ENCODE measurements at regions not wholly inside any gene's neighbourhood (a gene's known extent, or its start where the extent isn't known, plus 50 kb on each side); places are given as distances from the start of the nearest gene placed in this dataset.
A peak's percentile ranks its signal among the peaks of the same experiment; 100 is the strongest.

DNA sequence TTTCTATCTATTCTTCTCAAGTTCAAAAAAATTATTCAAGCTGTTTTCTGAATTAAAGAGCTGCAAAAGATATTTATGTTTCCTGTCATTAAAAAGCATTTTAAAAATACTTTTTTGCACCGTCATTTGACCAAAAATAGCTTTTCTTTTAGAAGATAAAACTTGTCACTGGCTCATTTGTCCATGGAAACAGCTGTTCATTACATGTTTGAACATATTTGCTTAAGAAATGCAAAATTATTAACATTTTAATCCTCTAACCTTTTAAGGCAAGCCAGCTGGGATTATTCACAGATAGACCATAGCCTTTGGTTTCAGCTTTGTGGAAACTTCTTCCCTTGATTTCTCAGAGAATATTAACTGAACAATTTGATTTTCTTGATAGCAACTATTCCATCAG is 393.9 kb downstream of the TUSC1 start:
- Mint-ChIP-seq H3K27ac (no peak overlapping the region), H3K9me3 (peaks cover 9% of the 10 kb centered on the region)
- no peak for ATAC-seq (replicated peaks)

DNA sequence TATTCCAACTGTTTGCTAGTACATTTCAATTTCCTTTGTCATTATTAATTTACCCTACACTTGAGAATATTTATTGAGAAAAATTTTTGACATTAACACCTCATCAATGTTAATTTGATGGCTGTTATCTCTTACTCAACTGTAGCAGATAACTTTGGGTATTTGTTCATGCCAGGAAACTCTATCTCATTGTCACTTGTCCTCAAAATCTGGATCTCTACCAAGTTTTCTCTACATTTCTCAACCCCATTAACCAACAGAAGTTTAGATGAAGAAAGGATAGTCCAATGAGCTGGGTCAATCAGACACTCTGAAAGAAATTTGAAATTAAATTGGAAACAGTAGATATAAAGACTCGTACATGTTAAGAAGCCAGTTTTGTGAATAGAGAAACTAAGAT is 395.3 kb downstream of the TUSC1 start:
- Mint-ChIP-seq H3K9me3 (peaks cover 6% of the 10 kb centered on the region), H3K4me1 (no peaks in the 10 kb centered on the region), H3K36me3 (ENCODE audit: low read depth) (no peaks in the 10 kb centered on the region), H3K4me3 (no peak overlapping the region), H3K27ac (no peak overlapping the region), H3K27me3 (no peaks in the 10 kb centered on the region)
- ATAC-seq (replicated peaks), result no peak

More for the DNA sequence above, 393.9 kb downstream of the TUSC1 start:
- no peaks in the 10 kb centered on the region for H3K36me3 Mint-ChIP-seq (ENCODE audit: low read depth)
- no peaks in the 10 kb centered on the region for H3K4me1 Mint-ChIP-seq
- H3K4me3 Mint-ChIP-seq, result no peak overlapping the region
- no peaks in the 10 kb centered on the region for H3K27me3 Mint-ChIP-seq

DNA sequence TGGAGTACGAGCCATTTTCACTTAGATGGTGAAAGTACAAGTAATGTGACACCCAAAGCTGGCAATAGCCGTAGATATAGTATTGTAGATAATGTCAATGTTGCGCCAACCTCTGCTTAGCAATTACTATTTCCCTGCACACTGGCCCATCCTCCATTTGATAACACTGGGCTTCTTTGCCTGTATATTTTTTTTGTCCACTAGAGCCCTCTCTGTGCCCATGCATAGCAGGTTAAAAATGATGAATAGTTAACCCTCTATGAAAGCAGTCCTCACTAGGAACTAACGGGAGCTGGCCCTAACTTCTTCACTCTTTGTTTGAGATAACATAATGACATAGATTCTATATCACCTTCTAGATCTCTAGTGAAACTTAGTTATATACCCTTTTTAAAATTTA is 416.8 kb downstream of the TUSC1 start:
- ATAC-seq (replicated peaks), result no peak
- Mint-ChIP-seq H3K27me3 (no peaks in the 10 kb centered on the region), H3K9me3 (peaks cover 25% of the 10 kb centered on the region), H3K36me3 (ENCODE audit: low read depth) (no peaks in the 10 kb centered on the region), H3K4me3 (no peak overlapping the region), H3K4me1 (no peaks in the 10 kb centered on the region), H3K27ac (no peak overlapping the region)

DNA sequence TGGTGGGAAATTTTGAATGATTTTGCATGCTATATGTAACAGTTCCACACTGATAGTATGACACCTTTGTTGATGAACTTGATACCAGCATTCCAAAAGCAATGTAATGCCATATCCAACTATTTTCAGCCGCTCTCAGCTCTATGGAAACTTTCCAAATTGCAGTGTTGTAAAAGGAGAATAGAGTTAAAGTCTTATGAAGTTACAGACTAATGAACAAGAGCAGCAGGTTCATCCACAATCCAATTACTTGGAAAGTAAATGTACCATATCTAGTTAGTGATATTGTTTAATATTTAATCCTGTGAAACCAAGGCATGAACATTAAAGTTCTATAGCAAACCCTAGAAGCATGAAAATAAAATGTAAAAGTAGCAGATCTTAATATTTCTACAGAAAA is 418.2 kb downstream of the TUSC1 start:
- H3K27ac Mint-ChIP-seq, result no peak overlapping the region
- no peaks in the 10 kb centered on the region for H3K27me3 Mint-ChIP-seq
- no peaks in the 10 kb centered on the region for H3K4me1 Mint-ChIP-seq
- ATAC-seq (replicated peaks), result no peak
- H3K4me3 Mint-ChIP-seq, result no peak overlapping the region
- no peaks in the 10 kb centered on the region for H3K36me3 Mint-ChIP-seq (ENCODE audit: low read depth)
- peaks cover 25% of the 10 kb centered on the region for H3K9me3 Mint-ChIP-seq

DNA sequence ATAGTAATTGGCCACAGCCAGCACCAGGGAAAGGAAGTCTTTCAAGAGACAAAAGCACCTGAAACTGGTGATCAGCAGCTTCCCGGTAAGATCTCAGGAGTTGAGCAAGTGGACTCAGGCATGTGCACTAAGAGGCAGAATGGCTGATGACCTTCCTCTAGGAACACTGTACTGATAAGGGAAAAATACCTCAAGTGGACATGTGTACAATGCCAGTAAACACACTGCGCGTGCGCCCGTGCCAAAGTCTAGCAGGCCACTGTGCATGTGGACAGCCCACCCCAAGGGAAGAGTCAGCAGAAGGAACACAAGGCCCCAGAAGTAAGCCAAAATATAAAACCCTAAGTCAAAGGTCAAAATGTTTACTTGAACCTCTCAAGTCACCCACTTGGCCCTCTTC is 423.0 kb downstream of the TUSC1 start:
- H3K4me3 Mint-ChIP-seq, result no peak overlapping the region
- H3K9me3 Mint-ChIP-seq, result peaks cover 6% of the 10 kb centered on the region
- ATAC-seq (replicated peaks), result no peak
- no peaks in the 10 kb centered on the region for H3K4me1 Mint-ChIP-seq
- no peak overlapping the region for H3K27ac Mint-ChIP-seq
- H3K27me3 Mint-ChIP-seq, result no peaks in the 10 kb centered on the region
- no peaks in the 10 kb centered on the region for H3K36me3 Mint-ChIP-seq (ENCODE audit: low read depth)

DNA sequence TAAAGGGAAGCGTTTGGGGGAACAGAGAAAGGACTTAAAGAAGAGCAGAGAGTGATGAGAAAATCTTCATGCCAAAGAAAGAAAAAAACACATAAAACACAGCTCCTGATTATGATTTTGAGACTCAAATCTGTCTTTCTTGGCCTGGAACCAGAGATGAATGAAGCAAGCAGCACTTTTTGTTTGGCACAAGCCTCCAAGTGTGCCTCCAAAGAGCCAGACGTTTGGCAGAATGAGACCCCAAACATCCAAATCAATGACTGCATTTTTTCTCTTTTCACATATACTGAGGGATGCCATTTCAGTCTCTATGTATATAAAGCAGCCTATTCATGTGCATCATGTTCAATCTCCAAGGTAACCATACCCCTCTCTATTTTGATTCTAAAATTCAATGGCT is 424.2 kb downstream of the TUSC1 start:
- Mint-ChIP-seq H3K36me3 (ENCODE audit: low read depth) (no peaks in the 10 kb centered on the region), H3K27me3 (no peaks in the 10 kb centered on the region)
- ATAC-seq (replicated peaks), result no peak

DNA sequence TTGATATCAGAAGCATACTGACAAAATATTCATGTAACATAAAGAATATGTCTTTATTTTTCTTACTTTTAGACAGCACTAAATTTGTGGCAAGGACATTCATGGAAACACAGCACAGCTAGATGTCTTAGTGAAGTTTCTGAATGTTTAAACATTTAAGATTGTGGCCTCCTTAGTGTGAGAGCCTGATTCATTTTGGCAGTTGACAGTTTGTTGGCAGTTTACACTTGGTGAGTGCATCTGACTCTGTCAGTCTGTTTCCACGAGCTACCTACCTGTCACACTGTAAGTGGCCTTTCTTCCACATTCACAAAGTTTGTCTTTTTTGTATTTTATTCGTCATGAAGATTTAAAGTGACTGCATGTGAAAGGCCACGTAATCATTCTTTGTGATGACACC is 436.8 kb downstream of the TUSC1 start:
- H3K36me3 Mint-ChIP-seq (ENCODE audit: low read depth), result no peaks in the 10 kb centered on the region
- no peaks in the 10 kb centered on the region for H3K4me1 Mint-ChIP-seq
- no peaks in the 10 kb centered on the region for H3K27me3 Mint-ChIP-seq
- no peak for ATAC-seq (replicated peaks)
- H3K27ac Mint-ChIP-seq, result no peak overlapping the region
- peaks cover 14% of the 10 kb centered on the region for H3K9me3 Mint-ChIP-seq
- H3K4me3 Mint-ChIP-seq, result no peak overlapping the region

More for the DNA sequence above, 424.2 kb downstream of the TUSC1 start:
- Mint-ChIP-seq H3K4me3 (no peak overlapping the region), H3K4me1 (no peaks in the 10 kb centered on the region), H3K9me3 (peaks cover 9% of the 10 kb centered on the region), H3K27ac (no peak overlapping the region)

DNA sequence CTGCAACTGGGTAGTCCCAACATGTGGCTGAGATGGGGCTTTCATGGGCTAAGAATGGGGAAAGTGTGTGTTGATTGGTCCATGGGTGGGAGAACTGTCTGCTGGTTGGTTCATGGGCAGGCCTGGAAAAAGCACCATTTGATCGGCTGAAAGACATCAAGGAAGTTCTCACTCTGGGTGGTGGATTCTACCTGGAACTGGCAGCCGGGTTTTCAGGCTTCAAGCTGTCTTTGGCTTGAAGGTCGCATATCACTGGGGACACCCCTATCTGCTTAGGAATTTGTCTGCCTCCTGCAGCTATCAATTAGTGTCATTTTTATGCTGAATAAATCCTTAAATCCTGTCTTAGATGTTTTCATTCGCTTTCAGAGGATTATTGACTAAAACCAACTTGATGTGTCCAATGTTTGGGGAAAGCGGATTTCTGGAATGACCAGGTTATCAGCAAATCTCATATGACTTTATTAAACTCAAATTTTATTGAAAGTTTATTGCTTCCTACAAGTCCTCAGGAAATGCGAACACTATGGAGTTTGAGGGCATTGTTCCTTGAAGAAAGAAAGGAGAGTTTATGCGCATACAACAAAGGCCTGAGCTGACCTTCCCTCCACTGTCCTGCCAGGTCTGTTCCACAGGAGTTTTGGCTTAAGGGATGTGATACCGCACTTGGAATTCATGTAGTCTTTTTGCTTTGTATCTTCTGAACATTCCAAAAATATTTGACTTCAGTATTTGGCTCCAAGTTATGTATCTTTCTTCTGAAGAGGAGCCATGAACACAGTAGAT is 451.1 kb downstream of the TUSC1 start:
- Mint-ChIP-seq H3K4me1 (no peaks in the 10 kb centered on the region), H3K4me3 (no peak overlapping the region), H3K27ac (no peak overlapping the region), H3K9me3 (peaks cover 15% of the 10 kb centered on the region), H3K36me3 (ENCODE audit: low read depth) (no peaks in the 10 kb centered on the region), H3K27me3 (no peaks in the 10 kb centered on the region)
- ATAC-seq (replicated peaks), result no peak

DNA sequence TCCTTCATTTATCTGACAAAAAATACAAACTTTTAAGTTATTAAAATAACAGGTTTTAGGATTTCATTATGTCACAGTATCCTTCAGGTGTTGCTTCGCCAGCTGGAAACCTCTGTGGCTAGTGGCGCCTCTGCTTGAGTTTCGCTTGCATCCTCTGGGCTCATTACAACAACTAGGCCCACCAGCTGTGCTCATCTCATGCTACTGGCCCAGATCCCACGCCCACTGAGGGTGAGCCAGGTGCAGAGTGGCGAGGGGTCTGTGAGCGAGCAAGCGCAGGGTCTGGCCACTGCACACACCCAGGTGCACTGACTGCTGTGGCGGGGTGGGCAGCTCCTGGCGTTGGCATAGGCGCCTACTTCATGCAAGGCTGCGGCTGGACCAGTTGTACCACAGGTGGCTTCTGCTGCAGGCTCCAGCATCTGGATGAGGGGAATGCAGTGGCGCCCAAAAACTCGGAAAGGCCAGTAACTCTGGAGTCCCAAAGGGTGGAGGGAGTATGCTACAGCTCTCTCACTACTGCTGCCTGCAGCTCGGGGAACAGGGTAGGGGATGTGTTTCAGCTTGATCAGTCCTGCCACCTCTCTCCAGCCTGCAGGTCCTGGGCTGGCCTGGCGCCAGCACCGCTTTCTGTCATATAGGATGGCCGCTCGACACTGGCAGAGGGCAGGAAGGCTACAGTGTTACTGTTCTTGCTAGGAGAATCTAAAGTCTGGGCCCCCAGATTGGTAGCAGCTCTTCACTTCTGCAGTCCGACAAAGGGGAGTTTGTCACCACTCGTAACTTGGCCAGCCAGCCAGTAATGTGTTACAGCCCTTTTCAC is 452.1 kb downstream of the TUSC1 start:
- ATAC-seq (replicated peaks), result peak; percentile 23
- Mint-ChIP-seq H3K36me3 (ENCODE audit: low read depth) (no peaks in the 10 kb centered on the region), H3K9me3 (peaks cover 15% of the 10 kb centered on the region), H3K4me3 (no peak overlapping the region), H3K4me1 (no peaks in the 10 kb centered on the region), H3K27me3 (no peaks in the 10 kb centered on the region), H3K27ac (no peak overlapping the region)

DNA sequence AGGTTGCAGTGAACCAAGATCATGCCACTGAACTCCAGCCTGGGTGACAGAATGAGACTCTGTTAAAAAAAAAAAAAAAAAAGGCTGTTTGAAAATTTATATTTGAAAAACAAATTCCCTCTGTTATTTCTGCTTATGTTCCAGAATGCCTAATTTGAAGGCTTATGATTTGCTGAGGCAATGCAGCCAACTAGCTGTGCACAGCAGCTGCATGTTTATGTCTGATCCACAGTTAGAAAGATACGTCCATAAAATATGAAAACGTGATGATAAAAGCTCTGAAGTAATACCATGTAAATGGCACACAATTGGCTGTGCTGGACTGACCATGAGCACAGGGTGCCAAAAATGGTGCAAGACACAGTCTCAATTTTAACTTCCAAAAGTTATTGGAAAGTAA is 453.2 kb downstream of the TUSC1 start:
- no peak for ATAC-seq (replicated peaks)
- Mint-ChIP-seq H3K4me3 (no peak overlapping the region), H3K27me3 (no peaks in the 10 kb centered on the region), H3K36me3 (ENCODE audit: low read depth) (no peaks in the 10 kb centered on the region), H3K27ac (no peak overlapping the region), H3K4me1 (no peaks in the 10 kb centered on the region), H3K9me3 (peaks cover 5% of the 10 kb centered on the region)

DNA sequence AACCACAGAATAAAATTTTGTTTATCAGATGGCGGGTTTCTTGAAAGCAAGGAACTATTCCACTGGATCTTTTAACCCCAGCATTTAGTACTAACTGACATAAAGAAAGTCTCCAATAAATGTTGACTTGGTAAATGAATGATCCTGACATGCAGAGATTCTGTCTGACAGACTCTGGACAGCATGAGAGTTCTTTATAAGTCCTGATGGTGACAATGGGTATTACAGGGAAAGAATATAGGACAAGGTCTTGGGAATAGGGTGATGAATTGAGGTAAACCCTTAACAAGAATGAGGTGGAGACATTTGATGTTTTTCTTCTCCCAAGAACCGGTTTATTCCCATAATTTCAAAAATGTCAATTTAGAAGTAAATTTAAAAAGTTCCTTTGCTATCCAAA is 453.9 kb downstream of the TUSC1 start:
- Mint-ChIP-seq H3K27me3 (no peaks in the 10 kb centered on the region), H3K4me3 (no peak overlapping the region), H3K9me3 (peaks cover 5% of the 10 kb centered on the region), H3K4me1 (no peaks in the 10 kb centered on the region), H3K36me3 (ENCODE audit: low read depth) (no peaks in the 10 kb centered on the region), H3K27ac (no peak overlapping the region)
- ATAC-seq (replicated peaks), result no peak

DNA sequence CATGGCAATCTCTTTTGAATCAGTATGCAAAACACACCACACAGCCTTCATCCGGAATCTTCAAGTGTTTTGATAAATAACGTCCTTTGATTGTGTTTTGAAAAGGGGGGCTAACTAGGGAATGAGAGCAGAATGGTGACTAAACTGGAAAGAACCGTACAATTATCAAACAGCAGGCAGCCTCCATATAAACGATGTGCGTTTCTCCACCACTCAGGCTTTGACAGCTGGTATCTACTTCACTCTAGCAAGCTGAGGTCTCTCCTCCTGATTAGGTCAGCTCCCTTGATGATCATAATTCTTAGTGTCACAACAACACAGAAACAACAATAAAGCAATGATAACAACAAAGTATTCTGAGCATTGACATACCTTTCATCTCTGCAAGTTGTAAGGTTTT is 465.9 kb downstream of the TUSC1 start:
- H3K27ac Mint-ChIP-seq, result no peak overlapping the region
- peaks cover 17% of the 10 kb centered on the region for H3K9me3 Mint-ChIP-seq
- no peak for ATAC-seq (replicated peaks)
- H3K27me3 Mint-ChIP-seq, result no peaks in the 10 kb centered on the region
- H3K36me3 Mint-ChIP-seq (ENCODE audit: low read depth), result no peaks in the 10 kb centered on the region
- no peak overlapping the region for H3K4me3 Mint-ChIP-seq
- no peaks in the 10 kb centered on the region for H3K4me1 Mint-ChIP-seq

DNA sequence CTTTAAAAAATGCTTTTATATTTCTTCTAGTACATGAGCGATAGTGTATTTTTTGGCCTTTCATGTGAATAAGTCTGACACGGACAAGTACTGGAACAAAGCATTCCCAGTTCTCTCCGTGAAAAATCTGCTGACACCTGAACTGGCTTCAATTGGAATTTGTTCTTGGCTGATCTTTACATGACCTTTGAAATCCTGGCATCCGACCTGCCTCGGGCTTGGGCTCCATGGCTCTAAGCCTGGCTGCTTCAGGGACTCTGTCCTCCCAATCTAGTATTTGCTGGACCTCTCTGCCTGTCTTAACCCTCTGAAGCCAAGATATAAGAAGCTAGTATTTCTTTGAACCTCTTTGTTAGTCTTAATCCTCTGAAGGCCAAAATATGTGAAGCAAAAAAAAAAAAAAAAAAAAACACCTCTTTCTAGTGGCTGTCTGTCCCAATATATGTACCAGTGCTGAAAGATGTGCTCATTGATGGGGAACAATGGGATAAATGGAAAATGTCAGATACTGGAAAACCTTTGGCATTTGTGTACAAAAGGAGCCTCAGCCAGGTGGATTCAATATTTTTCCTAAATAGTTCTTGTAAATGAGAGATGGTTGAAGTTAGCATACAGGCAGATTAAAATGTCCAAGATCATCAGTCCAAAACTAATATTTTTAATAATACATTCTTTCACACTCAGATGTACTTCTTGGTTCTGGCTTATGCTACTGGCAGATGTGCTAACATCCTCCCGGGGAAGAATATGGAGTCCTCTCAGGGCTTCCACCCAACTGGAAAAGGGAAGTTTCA is 470.6 kb downstream of the TUSC1 start:
- no peak overlapping the region for H3K4me3 Mint-ChIP-seq

DNA sequence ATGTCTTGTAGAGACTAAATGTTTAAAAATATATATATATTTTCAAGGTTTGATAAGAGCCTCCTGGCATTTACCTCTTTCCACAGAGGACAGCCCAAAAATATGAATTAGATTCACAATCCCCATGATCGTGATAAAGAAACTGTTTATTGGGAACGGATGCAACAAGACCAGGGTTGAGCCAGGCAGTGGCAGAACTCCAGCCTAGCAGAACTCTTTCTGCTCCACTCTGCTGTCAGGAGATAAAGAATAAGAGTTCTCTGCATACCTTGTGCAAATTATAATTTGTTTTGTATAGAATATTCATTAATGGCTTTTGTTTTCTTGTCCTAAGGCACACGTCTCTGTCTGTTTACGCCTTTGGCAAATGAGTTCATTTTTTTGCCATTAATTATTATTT is 472.2 kb downstream of the TUSC1 start:
- Mint-ChIP-seq H3K9me3 (peaks cover 23% of the 10 kb centered on the region), H3K36me3 (ENCODE audit: low read depth) (no peaks in the 10 kb centered on the region), H3K27ac (no peak overlapping the region), H3K4me1 (no peaks in the 10 kb centered on the region), H3K27me3 (no peaks in the 10 kb centered on the region), H3K4me3 (no peak overlapping the region)
- ATAC-seq (replicated peaks), result no peak

More for the DNA sequence above, 470.6 kb downstream of the TUSC1 start:
- no peaks in the 10 kb centered on the region for H3K36me3 Mint-ChIP-seq (ENCODE audit: low read depth)
- no peak for ATAC-seq (replicated peaks)
- H3K27me3 Mint-ChIP-seq, result no peaks in the 10 kb centered on the region
- H3K4me1 Mint-ChIP-seq, result no peaks in the 10 kb centered on the region
- no peak overlapping the region for H3K27ac Mint-ChIP-seq
- peaks cover 24% of the 10 kb centered on the region for H3K9me3 Mint-ChIP-seq

All from activated T-helper 17 cell treated with anti-CD3 and anti-CD28 coated beads, Interleukin-2, amount 50 U/mL, for 72 hours (primary cell).